Neural cell (in vitro differentiated cells): ENCODE measurements at regions not wholly inside any gene's neighbourhood (a gene's known extent, or its start where the extent isn't known, plus 50 kb on each side); places are given as distances from the start of the nearest gene placed in this dataset.

Source experiments
- MXI1 ChIP-seq: fragments of 450-650 bp; conservative IDR thresholded peaks from 2 replicates; pipeline ENCODE4 v1.6.1; 2014; ENCODE audit warnings: antibody characterized with exemption, mild to moderate bottlenecking; ENCODE audit not compliant: poor library complexity, severe bottlenecking
- POLR2AphosphoS5 ChIP-seq: IDR thresholded peaks from 2 replicates; pipeline ENCODE4 v1.6.1; 2012
- RAD21 ChIP-seq: fragments of 450-650 bp; conservative IDR thresholded peaks from 2 replicates; pipeline ENCODE4 v1.6.1; 2014; ENCODE audit warnings: antibody characterized with exemption, mild to moderate bottlenecking, moderate library complexity
- SMC3 ChIP-seq: fragments of 450-650 bp; conservative IDR thresholded peaks from 2 replicates; pipeline ENCODE4 v1.6.1; 2014; ENCODE audit warnings: antibody characterized with exemption, mild to moderate bottlenecking, moderate library complexity; ENCODE audit not compliant: poor library complexity
- TAF1 ChIP-seq: IDR thresholded peaks from 2 replicates; pipeline ENCODE4 v1.6.1; 2012; ENCODE audit warnings: low read depth
- TF ChIP-seq, protein P1 (sequence below): fragments of 450-650 bp; IDR thresholded peaks from 2 replicates; pipeline ENCODE4 v1.5.1; 2014; ENCODE audit warnings: antibody characterized with exemption, mild to moderate bottlenecking, moderate library complexity; ENCODE audit not compliant: poor library complexity, severe bottlenecking

DNA sequence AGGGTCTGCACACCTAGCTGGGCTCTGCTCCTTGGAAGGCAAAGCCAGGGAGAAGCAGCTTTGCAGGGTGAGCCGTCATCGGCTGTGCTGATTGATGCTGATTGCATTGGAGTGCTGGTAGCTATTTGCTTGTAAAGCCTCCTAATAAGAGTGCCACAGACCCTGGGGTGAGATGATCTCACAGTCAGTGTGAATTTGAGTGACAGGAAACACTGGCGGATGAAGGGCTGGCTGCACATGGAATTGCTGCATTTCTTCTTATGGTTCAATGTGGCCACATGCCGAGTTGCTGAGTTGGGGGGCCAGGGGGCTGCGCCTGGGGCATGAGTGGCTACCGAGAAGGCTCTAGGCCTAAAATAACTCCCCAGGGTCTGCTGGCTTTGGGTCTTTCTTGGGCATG, 138.2 kb upstream of the CACNA1E start:
- TF ChIP-seq, protein P1, sequence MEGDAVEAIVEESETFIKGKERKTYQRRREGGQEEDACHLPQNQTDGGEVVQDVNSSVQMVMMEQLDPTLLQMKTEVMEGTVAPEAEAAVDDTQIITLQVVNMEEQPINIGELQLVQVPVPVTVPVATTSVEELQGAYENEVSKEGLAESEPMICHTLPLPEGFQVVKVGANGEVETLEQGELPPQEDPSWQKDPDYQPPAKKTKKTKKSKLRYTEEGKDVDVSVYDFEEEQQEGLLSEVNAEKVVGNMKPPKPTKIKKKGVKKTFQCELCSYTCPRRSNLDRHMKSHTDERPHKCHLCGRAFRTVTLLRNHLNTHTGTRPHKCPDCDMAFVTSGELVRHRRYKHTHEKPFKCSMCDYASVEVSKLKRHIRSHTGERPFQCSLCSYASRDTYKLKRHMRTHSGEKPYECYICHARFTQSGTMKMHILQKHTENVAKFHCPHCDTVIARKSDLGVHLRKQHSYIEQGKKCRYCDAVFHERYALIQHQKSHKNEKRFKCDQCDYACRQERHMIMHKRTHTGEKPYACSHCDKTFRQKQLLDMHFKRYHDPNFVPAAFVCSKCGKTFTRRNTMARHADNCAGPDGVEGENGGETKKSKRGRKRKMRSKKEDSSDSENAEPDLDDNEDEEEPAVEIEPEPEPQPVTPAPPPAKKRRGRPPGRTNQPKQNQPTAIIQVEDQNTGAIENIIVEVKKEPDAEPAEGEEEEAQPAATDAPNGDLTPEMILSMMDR, result no peak
- TF ChIP-seq TAF1, result no peak
- peak; percentile 87 for TF ChIP-seq POLR2AphosphoS5
- peak; percentile 55 for TF ChIP-seq RAD21
- TF ChIP-seq MXI1, result peak; percentile 59
- peak; percentile 47 for TF ChIP-seq SMC3
